ENCODE measurements at regions not wholly inside any gene's neighbourhood (a gene's known extent, or its start where the extent isn't known, plus 50 kb on each side); places are given as distances from the start of the nearest gene placed in this dataset.

DNA sequence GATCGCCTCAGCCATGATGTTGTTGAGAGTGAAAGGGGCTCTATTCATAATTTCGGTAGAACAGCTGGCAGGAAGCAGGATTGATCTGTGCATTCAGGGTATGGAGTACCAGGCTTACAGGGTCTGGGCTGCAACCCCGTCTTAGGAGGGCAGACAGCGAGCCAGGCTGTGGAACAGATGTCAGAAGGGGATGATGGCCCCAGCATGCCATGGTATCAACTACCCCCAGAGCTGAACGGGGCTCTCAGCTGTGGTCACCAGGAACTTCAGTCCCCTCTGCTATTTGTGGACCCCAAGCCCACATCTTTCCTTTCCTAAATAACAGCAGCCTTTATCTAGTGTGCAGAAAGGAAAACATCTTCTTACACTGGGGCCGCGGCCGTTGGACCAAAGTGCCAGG lies 422.2 kb upstream of the SALL3 start:
- in situ Hi-C loops (cut with HindIII; ENCODE audit: low sequenced_read_pairs): no loop called here
- H3K4me3 ChIP-seq (ENCODE audit: low read depth, low read length): no peak overlapping the region
- no peak for DNase-seq (ENCODE audit: low read depth, low spot score)
- TF ChIP-seq, protein P1, sequence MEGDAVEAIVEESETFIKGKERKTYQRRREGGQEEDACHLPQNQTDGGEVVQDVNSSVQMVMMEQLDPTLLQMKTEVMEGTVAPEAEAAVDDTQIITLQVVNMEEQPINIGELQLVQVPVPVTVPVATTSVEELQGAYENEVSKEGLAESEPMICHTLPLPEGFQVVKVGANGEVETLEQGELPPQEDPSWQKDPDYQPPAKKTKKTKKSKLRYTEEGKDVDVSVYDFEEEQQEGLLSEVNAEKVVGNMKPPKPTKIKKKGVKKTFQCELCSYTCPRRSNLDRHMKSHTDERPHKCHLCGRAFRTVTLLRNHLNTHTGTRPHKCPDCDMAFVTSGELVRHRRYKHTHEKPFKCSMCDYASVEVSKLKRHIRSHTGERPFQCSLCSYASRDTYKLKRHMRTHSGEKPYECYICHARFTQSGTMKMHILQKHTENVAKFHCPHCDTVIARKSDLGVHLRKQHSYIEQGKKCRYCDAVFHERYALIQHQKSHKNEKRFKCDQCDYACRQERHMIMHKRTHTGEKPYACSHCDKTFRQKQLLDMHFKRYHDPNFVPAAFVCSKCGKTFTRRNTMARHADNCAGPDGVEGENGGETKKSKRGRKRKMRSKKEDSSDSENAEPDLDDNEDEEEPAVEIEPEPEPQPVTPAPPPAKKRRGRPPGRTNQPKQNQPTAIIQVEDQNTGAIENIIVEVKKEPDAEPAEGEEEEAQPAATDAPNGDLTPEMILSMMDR (IDR thresholded peaks at IDR 0.05; ENCODE audit: low read depth, low read length): no peak

DNA sequence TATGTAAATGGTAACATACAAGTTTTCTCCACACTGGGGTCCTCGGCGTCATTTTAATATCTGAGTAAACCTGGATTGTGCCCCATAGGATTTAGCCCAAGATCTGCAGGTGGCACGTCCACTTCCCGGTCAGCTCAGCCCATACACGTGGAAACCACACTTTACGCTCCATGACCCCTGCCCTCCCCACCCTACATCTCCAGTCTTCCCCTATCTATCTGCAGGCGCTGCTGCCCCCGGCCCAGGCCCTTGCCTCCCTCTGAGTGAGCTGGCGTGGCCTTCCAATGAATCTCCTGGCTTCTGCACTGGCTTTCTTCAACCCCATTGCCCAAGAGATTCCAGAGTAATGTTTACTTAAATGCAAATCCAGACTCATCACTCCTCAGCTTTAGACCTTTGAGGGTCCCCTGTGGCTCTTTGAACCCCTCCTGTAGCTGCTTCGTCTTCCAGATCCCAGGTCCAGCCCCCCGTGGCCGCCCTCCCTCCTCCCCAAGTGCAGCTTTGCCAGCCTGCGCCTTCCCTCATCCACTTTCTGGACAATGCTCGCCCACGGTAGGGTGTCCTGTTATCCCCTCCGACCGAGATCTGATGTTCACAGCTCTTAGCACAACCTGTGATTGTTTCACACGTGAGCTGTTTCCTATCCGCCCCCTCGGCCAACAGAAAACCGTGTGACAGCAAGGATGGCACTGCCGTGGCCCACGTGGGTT lies 421.4 kb upstream of the SALL3 start:
- DNase-seq (ENCODE audit: low read depth, low spot score): no peak
- TF ChIP-seq, protein P1 (IDR thresholded peaks at IDR 0.05; ENCODE audit: low read depth, low read length): no peak
- in situ Hi-C loops (cut with HindIII; ENCODE audit: low sequenced_read_pairs): no loop called here

DNA sequence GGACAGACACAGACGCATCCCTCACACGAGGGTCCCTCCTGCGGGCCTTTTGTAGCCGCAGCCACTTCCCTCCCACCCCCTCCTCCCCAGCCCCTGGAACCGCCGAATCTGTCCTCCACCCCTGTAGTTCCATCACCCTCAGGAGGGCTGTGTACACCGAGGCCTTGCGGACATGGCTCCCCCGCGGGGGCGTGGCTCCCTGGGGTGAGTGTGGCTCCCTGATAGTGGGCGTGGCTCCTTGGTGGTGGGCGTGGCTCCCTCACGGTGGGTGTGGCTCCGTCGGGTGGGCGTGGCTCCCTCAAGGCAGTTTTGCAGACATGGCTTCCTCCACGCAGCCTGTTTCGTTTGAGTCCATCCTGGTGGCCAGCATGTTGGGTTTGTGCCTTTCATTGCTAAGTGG lies 420.7 kb upstream of the SALL3 start:
- no peak for DNase-seq (ENCODE audit: low read depth, low spot score)
- TF ChIP-seq, protein P1 (IDR thresholded peaks at IDR 0.05; ENCODE audit: low read depth, low read length): no peak
- in situ Hi-C loops (cut with HindIII; ENCODE audit: low sequenced_read_pairs): no loop called here

More for the DNA sequence above, 421.4 kb upstream of the SALL3 start:
- no peak overlapping the region for H3K4me3 ChIP-seq (ENCODE audit: low read depth, low read length)

DNA sequence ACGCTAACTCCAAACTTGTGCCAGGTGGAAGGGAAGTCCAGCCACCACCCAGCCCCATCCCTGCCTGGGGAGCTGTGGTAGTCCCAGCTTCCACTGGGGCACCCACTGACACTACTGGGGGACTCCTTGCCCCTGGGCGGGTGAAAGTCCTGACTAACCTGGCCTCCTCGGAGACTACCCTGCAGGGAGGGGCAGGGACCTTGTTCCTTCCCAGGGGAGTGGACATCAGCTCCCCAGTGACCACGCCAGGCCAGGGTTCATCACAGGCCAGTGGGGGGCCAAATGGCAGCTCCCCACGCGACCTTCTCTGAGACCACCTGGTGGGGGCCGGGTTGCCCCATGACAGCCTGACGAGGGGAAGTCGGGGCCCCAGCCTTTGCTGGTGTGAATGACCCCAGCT lies 420.0 kb upstream of the SALL3 start:
- no peak overlapping the region for H3K4me3 ChIP-seq (ENCODE audit: low read depth, low read length)
- in situ Hi-C loops (cut with HindIII; ENCODE audit: low sequenced_read_pairs): no loop called here
- DNase-seq (ENCODE audit: low read depth, low spot score): no peak
- TF ChIP-seq, protein P1 (IDR thresholded peaks at IDR 0.05; ENCODE audit: low read depth, low read length): no peak

More for the DNA sequence above, 420.7 kb upstream of the SALL3 start:
- H3K4me3 ChIP-seq (ENCODE audit: low read depth, low read length): no peak overlapping the region

DNA sequence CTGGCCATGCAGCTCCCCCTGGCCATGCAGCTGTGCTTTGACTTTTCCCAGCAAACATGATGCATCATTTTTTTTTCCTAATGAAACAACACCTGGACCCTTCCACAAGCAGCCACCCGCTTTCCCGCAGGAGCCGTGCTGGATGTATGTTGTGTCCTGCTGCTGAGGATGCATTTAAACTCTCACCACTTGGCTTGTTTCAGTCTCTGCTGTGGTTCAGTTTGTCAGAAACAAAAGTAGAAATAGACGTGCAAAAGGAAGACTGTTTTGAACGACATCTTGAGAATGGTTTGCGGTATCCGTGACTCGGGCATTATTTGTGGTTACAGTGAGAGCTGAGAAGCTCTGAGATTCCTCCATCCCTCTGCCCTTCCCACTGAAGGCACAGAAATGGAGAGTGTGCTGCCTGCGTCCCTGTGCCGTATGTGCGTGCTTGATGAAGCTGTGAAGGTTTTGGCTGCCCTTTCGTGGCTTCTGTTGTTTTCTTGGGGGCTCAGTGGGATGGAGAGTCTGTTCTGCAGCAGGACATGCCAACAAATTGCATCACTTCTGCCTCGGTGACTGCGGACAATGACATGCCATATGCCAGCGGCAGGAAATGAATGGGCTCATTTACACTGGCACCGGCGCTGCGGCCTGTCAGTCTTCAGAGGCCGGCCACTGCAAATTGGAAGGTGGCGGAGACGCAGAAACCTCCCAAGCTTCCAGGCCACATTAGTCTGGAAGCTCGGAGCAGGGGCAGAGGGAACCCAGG lies 417.7 kb upstream of the SALL3 start:
- TF ChIP-seq, protein P1 (IDR thresholded peaks at IDR 0.05; ENCODE audit: low read depth, low read length): no peak
- peak; percentile 1 for DNase-seq (ENCODE audit: low read depth, low spot score)
- in situ Hi-C loops (cut with HindIII; ENCODE audit: low sequenced_read_pairs): no loop called here
- no peak overlapping the region for H3K4me3 ChIP-seq (ENCODE audit: low read depth, low read length)

DNA sequence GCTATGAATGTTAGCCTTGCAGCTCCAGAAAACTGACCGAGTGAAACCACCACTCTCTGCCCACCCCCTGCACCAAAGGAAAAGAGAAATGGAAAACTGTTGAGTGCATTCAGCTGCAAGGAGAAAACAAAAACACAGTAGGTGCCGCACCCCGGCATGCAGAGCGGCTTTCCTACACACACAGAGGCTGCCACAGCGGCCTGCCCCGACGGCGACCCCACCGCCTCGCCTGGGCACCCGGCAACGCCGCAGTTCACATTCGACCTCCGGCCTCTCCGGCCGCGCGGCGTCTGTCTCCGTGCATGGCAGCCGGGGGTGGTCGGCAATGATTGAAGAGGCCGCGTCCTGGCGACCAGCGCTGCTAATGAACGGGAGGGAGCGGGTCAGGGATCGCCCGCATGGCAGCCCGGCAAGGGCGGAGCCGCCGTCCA lies 417.1 kb upstream of the SALL3 start:
- in situ Hi-C loops (cut with HindIII; ENCODE audit: low sequenced_read_pairs): no loop called here
- DNase-seq (ENCODE audit: low read depth, low spot score): no peak
- H3K4me3 ChIP-seq (ENCODE audit: low read depth, low read length): no peak overlapping the region
- TF ChIP-seq, protein P1 (IDR thresholded peaks at IDR 0.05; ENCODE audit: low read depth, low read length): no peak

All from astrocyte of the spinal cord (primary cell).